A673 (cell line): ENCODE measurements at regions not wholly inside any gene's neighbourhood (a gene's known extent, or its start where the extent isn't known, plus 50 kb on each side); places are given as distances from the start of the nearest gene placed in this dataset.

Experiments
- CTCF ChIP-seq: fragments of 300-800, 200-600 bp; sonication (generic); conservative IDR thresholded peaks from 2 replicates; pipeline ENCODE4 v1.5.1; 2017; ENCODE audit warnings: low read depth, mild to moderate bottlenecking, antibody characterized with exemption, low read length, moderate library complexity, mixed read lengths
- EZH2 ChIP-seq: fragments of 200-600 bp; sonication (generic); IDR thresholded peaks from 2 replicates; pipeline ENCODE4 v1.6.1; 2017; ENCODE audit warnings: borderline replicate concordance, low read depth, mild to moderate bottlenecking, mixed read lengths, antibody characterized with exemption, low read length; ENCODE audit not compliant: poor library complexity, severe bottlenecking

GRCh38 chrX:116318672-116319071 is 117.7 kb upstream of the SLC6A14 start:
- TF ChIP-seq CTCF = no peak
- no peak for TF ChIP-seq EZH2
